Breast epithelium (tissue), 4 donors: ENCODE measurements at regions not wholly inside any gene's neighbourhood (a gene's known extent, or its start where the extent isn't known, plus 50 kb on each side); places are given as distances from the start of the nearest gene placed in this dataset.
"Not testable (repeated sequence)": the region's sequence is repeated elsewhere in the genome, so short reads cannot be mapped to it uniquely, and the experiment has no call there.

Experiments
- DNase-seq, 2 donors: peaks; one replicate each; pipeline ENCODE4 v3.0.0-alpha.2; 2019; ENCODE audit warnings: low spot score in 2 of 2
- H3K27ac ChIP-seq, 2 donors: fragments of 200-600 bp; sonication (generic) in 1 of 2; one replicate each; pipeline ENCODE4 v1.5.1; 2016 to 2019; ENCODE audit warnings: mild to moderate bottlenecking in 1 of 2
- H3K27me3 ChIP-seq, 2 donors: fragments of 200-600 bp; sonication (generic) in 1 of 2; one replicate each; pipeline versions ENCODE4 v1.5.1 to v1.6.0; 2017 to 2019; ENCODE audit warnings: control low read depth in 1 of 2, mild to moderate bottlenecking in 1 of 2
- H3K36me3 ChIP-seq: fragments of 200-600 bp; one replicate; pipeline ENCODE4 v1.5.1; 2019
- H3K4me1 ChIP-seq, 2 donors: fragments of 200-600 bp; sonication (generic); one replicate each; pipeline ENCODE4 v1.5.1; 2016 to 2019; ENCODE audit warnings: control low read depth in 1 of 2
- H3K4me3 ChIP-seq, 3 donors: fragments of 200-600 bp; sonication (generic); 1 replicate in 2 of 3; 2 replicates in 1 of 3; pipeline ENCODE4 v1.5.1; 2016 to 2019; ENCODE audit warnings: mild to moderate bottlenecking in 3 of 3, moderate library complexity in 2 of 3
- H3K9me3 ChIP-seq, 2 donors: fragments of 200-600 bp; sonication (generic) in 1 of 2; one replicate each; pipeline ENCODE4 v1.5.1; 2016 to 2019; ENCODE audit warnings: control low read depth in 1 of 2
- POLR2A ChIP-seq: fragments of 450-650 bp; IDR thresholded peaks from one replicate; pipeline ENCODE4 v1.6.1; 2016; ENCODE audit warnings: antibody characterized with exemption, mild to moderate bottlenecking, moderate library complexity
- POLR2AphosphoS5 ChIP-seq, 3 donors: sonication (generic); formaldehyde crosslinking; IDR thresholded peaks; one replicate each; pipeline ENCODE4 v1.6.1; 2017; ENCODE audit warnings: antibody characterized with exemption in 3 of 3
- intact Hi-C: fragments of 100-400 bp; cut with DNase I; formaldehyde crosslinking; loops from one replicate; pipeline ENCODE4 v1.15.1; 2023; ENCODE audit warnings: low total_unique reads
- TF ChIP-seq, protein P1 (sequence below), 3 donors: fragments of 450-650 bp; IDR thresholded peaks; one replicate each; pipeline ENCODE4 v1.5.1; 2016 to 2017; ENCODE audit warnings: antibody characterized with exemption in 3 of 3, mild to moderate bottlenecking in 3 of 3, moderate library complexity in 3 of 3

GRCh38 chr6:94144807-94145206 lies 725.4 kb upstream of the EPHA7 start:
- TF ChIP-seq, protein P1, sequence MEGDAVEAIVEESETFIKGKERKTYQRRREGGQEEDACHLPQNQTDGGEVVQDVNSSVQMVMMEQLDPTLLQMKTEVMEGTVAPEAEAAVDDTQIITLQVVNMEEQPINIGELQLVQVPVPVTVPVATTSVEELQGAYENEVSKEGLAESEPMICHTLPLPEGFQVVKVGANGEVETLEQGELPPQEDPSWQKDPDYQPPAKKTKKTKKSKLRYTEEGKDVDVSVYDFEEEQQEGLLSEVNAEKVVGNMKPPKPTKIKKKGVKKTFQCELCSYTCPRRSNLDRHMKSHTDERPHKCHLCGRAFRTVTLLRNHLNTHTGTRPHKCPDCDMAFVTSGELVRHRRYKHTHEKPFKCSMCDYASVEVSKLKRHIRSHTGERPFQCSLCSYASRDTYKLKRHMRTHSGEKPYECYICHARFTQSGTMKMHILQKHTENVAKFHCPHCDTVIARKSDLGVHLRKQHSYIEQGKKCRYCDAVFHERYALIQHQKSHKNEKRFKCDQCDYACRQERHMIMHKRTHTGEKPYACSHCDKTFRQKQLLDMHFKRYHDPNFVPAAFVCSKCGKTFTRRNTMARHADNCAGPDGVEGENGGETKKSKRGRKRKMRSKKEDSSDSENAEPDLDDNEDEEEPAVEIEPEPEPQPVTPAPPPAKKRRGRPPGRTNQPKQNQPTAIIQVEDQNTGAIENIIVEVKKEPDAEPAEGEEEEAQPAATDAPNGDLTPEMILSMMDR (IDR thresholded peaks at IDR 0.05) = no peak
- TF ChIP-seq POLR2AphosphoS5 (IDR thresholded peaks at IDR 0.05) (no peak), POLR2A (no peak)
- intact Hi-C loops = no loop called here
- no peak for DNase-seq
- Histone ChIP-seq H3K27me3 (no peaks in the 10 kb centered on the region), H3K4me1 (no peaks in the 10 kb centered on the region), H3K27ac (no peak overlapping the region), H3K36me3 (no peaks in the 10 kb centered on the region), H3K4me3 (no peak overlapping the region), H3K9me3 (no peaks in the 10 kb centered on the region)

DNA sequence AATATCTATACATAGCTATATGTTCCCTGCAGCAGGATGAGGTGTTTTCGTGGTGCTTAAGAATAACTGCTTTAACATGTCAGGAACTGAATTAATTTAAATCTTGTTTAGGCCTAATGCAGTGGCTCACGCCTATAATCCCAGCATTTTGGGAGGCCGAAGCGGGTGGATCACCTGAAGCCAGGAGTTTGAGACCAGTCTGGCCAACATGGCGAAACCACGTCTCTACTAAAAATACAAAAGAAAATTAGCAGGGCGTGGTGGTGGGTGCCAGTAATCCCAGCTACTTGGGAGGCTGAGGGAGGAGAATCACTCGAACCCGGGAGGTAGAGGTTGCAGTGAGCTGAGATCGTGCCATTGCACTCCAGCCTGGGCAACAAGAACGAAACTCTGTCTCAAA lies 717.8 kb upstream of the EPHA7 start:
- H3K9me3 ChIP-seq, H3K27me3 ChIP-seq, DNase-seq, H3K4me1 ChIP-seq, H3K27ac ChIP-seq, intact Hi-C loops, H3K4me3 ChIP-seq, H3K36me3 ChIP-seq: not testable (repeated sequence)

- intact Hi-C loops = no loop called here
- Histone ChIP-seq H3K4me3 (no peak overlapping the region), H3K27ac (no peak overlapping the region), H3K36me3 (no peaks in the 10 kb centered on the region), H3K9me3 (no peaks in the 10 kb centered on the region), H3K4me1 (no peaks in the 10 kb centered on the region), H3K27me3 (no peaks in the 10 kb centered on the region)
- DNase-seq = no peak
- TF ChIP-seq POLR2AphosphoS5 (IDR thresholded peaks at IDR 0.05) (no peak), POLR2A (no peak)
- TF ChIP-seq, protein P1 (IDR thresholded peaks at IDR 0.05) = no peak
These were observed 713.7 kb upstream of the EPHA7 start for GRCh38 chr6:94133106-94133505.

GRCh38 chr6:94131271-94131670 lies 711.9 kb upstream of the EPHA7 start:
- intact Hi-C loops = no loop called here
- no peak for DNase-seq
- Histone ChIP-seq H3K36me3 (no peaks in the 10 kb centered on the region), H3K27ac (no peak overlapping the region), H3K27me3 (no peaks in the 10 kb centered on the region), H3K4me3 (no peak overlapping the region), H3K4me1 (no peaks in the 10 kb centered on the region), H3K9me3 (no peaks in the 10 kb centered on the region)
- TF ChIP-seq, protein P1 (IDR thresholded peaks at IDR 0.05) = no peak
- TF ChIP-seq POLR2AphosphoS5 (IDR thresholded peaks at IDR 0.05) = no peak
- TF ChIP-seq POLR2A = no peak

DNA sequence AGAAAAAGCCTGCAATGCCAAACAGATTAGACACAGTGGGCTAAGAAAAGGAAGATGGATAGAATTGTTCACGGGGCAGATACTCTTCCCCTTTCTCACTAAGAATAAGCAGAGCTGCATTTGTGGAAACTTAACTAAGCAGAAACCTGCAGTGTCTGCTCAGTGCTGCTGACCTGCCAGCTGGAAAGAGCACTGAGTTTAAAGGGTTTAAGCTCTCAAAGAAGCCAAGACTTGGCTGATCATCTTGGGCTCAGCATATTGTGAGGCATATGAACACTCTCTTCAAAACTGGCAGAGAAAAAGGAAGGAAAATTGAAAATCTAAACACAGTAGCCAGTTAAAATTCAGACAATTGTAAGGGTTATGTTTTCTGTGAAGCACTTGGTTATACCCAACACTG lies 711.1 kb upstream of the EPHA7 start:
- Histone ChIP-seq H3K9me3 (no peaks in the 10 kb centered on the region), H3K36me3 (no peaks in the 10 kb centered on the region), H3K27ac (no peak overlapping the region), H3K4me1 (no peaks in the 10 kb centered on the region), H3K4me3 (no peak overlapping the region), H3K27me3 (no peaks in the 10 kb centered on the region)
- intact Hi-C loops = no loop called here
- no peak for TF ChIP-seq POLR2AphosphoS5 (IDR thresholded peaks at IDR 0.05)
- TF ChIP-seq, protein P1 (IDR thresholded peaks at IDR 0.05) = no peak
- TF ChIP-seq POLR2A = no peak
- DNase-seq = no peak

DNA sequence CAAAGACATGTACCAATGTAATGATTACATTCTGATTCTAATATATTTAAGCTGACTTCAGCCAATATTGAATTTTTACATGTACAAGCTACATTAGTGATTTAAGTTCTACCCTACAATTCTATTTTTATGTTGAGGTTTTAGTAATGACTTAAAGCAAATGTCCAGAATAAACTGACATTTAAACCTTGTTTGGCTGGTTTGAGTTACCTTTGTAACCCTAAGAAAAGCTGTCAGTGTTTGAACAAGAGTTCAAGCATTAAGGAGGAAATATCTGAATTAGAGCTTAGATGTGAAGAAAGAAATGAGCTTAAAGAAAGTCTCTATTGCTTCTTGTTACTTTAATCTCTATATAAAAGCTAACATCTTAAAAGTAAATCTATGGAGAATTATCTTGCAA lies 710.6 kb upstream of the EPHA7 start:
- Histone ChIP-seq H3K27ac (no peak overlapping the region), H3K9me3 (no peaks in the 10 kb centered on the region), H3K4me3 (no peak overlapping the region), H3K27me3 (no peaks in the 10 kb centered on the region), H3K36me3 (no peaks in the 10 kb centered on the region), H3K4me1 (no peaks in the 10 kb centered on the region)
- no peak for DNase-seq
- intact Hi-C loops = no loop called here
- TF ChIP-seq POLR2AphosphoS5 (IDR thresholded peaks at IDR 0.05) (no peak), POLR2A (no peak)
- TF ChIP-seq, protein P1 (IDR thresholded peaks at IDR 0.05) = no peak
